Osteoblast (primary cell): ENCODE measurements at regions not wholly inside any gene's neighbourhood (a gene's known extent, or its start where the extent isn't known, plus 50 kb on each side); places are given as distances from the start of the nearest gene placed in this dataset.

ENCODE experiments used
- DNase-seq: peaks from one replicate; pipeline ENCODE4 v3.0.0; 2011; ENCODE audit warnings: low spot score, mixed read lengths; ENCODE audit not compliant: insufficient read length; ENCODE audit errors: missing footprints
- H2AFZ ChIP-seq: 2 replicates; pipeline ENCODE4 v1.6.0; 2011; ENCODE audit warnings: mild to moderate bottlenecking, low read length
- H3K27ac ChIP-seq: 2 replicates; pipeline ENCODE4 v1.5.1; 2011; ENCODE audit warnings: mild to moderate bottlenecking, low read depth, low read length, moderate library complexity
- H3K27me3 ChIP-seq: 2 replicates; pipeline ENCODE4 v1.6.0; 2012; ENCODE audit warnings: mild to moderate bottlenecking, control low read depth, inconsistent platforms, low read length, moderate library complexity; ENCODE audit not compliant: insufficient read depth
- H3K36me3 ChIP-seq: 2 replicates; pipeline ENCODE4 v1.5.1; 2011; ENCODE audit warnings: mild to moderate bottlenecking, low read length, control low read depth, moderate library complexity; ENCODE audit not compliant: insufficient read depth
- H3K4me1 ChIP-seq: 2 replicates; pipeline ENCODE4 v1.5.1; 2011; ENCODE audit warnings: mild to moderate bottlenecking, low read length, control low read depth, moderate library complexity; ENCODE audit not compliant: insufficient read depth
- H3K4me2 ChIP-seq: 2 replicates; pipeline ENCODE4 v1.6.0; 2011; ENCODE audit warnings: mild to moderate bottlenecking, low read length; ENCODE audit not compliant: insufficient read depth
- H3K4me3 ChIP-seq: fragments of 200-600 bp; sonication (generic); 3 replicates; pipeline ENCODE4 v1.5.1; 2012; ENCODE audit warnings: mild to moderate bottlenecking, low read length, inconsistent platforms; ENCODE audit not compliant: insufficient read depth
- H3K79me2 ChIP-seq: 2 replicates; pipeline ENCODE4 v1.6.0; 2012; ENCODE audit warnings: mild to moderate bottlenecking, low read length, control low read depth, inconsistent platforms; ENCODE audit not compliant: insufficient read depth
- H3K9me3 ChIP-seq: 2 replicates; pipeline ENCODE4 v1.5.1; 2011; ENCODE audit warnings: low read depth, low read length, control low read depth
- H4K20me1 ChIP-seq: 2 replicates; pipeline ENCODE4 v1.6.0; 2012; ENCODE audit warnings: mild to moderate bottlenecking, low read length, control low read depth; ENCODE audit not compliant: insufficient read depth
- CTCF ChIP-seq: IDR thresholded peaks from 2 replicates; pipeline ENCODE4 v1.5.1; 2011; ENCODE audit warnings: mild to moderate bottlenecking, low read depth, low read length, moderate library complexity; ENCODE audit errors: extremely low read depth

- DNase-seq: no peak
- Histone ChIP-seq H3K9me3 (no peaks in the 10 kb centered on the region), H3K4me2 (no peak overlapping the region), H3K36me3 (no peaks in the 10 kb centered on the region), H3K27me3 (no peaks in the 10 kb centered on the region), H3K27ac (no peak overlapping the region), H4K20me1 (no peaks in the 10 kb centered on the region), H3K4me1 (no peaks in the 10 kb centered on the region), H3K4me3 (no peak overlapping the region), H2AFZ (no peak overlapping the region), H3K79me2 (no peaks in the 10 kb centered on the region)
- TF ChIP-seq CTCF: no peak
These were observed 478.2 kb upstream of the ROBO2 start for GRCh38 chr3:76561494-76562236.

GRCh38 chr3:76565496-76566210 lies 474.2 kb upstream of the ROBO2 start:
- Histone ChIP-seq H3K27ac (no peak overlapping the region), H3K36me3 (no peaks in the 10 kb centered on the region), H3K4me1 (no peaks in the 10 kb centered on the region), H3K27me3 (no peaks in the 10 kb centered on the region), H3K79me2 (no peaks in the 10 kb centered on the region), H3K4me2 (no peak overlapping the region), H4K20me1 (no peaks in the 10 kb centered on the region), H3K4me3 (no peak overlapping the region), H2AFZ (no peak overlapping the region), H3K9me3 (no peaks in the 10 kb centered on the region)
- no peak for DNase-seq
- TF ChIP-seq CTCF: no peak

DNA sequence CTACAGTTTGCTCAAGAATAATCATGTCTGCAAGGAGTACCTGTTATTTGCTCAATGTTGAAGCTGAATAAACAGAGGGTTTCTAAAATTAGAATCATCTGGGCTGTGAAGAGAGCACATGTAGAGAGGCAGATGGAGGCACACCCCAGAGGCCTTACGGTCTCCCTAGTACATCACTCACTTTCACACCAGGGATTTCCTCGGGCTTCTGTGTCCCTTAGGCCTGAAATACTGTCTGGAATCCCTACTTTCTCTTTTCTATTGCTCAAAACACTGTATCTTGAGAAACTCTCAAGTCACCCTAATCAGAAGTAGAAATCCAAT lies 473.7 kb upstream of the ROBO2 start:
- no peak for TF ChIP-seq CTCF
- Histone ChIP-seq H3K79me2 (no peaks in the 10 kb centered on the region), H3K36me3 (no peaks in the 10 kb centered on the region)

GRCh38 chr3:76566904-76567303 lies 473.0 kb upstream of the ROBO2 start:
- H3K27ac ChIP-seq: no peak overlapping the region
- DNase-seq: no peak
- no peak overlapping the region for H3K4me3 ChIP-seq
- no peaks in the 10 kb centered on the region for H3K79me2 ChIP-seq
- H3K4me2 ChIP-seq: no peak overlapping the region
- H4K20me1 ChIP-seq: no peaks in the 10 kb centered on the region
- no peaks in the 10 kb centered on the region for H3K4me1 ChIP-seq
- H3K9me3 ChIP-seq: no peaks in the 10 kb centered on the region
- no peak overlapping the region for H2AFZ ChIP-seq
- TF ChIP-seq CTCF: no peak
- no peaks in the 10 kb centered on the region for H3K36me3 ChIP-seq
- H3K27me3 ChIP-seq: no peaks in the 10 kb centered on the region

More for the DNA sequence above, 473.7 kb upstream of the ROBO2 start:
- no peaks in the 10 kb centered on the region for H4K20me1 ChIP-seq
- H3K9me3 ChIP-seq: no peaks in the 10 kb centered on the region
- no peak overlapping the region for H2AFZ ChIP-seq
- no peaks in the 10 kb centered on the region for H3K27me3 ChIP-seq
- H3K4me2 ChIP-seq: no peak overlapping the region
- DNase-seq: no peak
- H3K27ac ChIP-seq: no peak overlapping the region
- no peaks in the 10 kb centered on the region for H3K4me1 ChIP-seq
- no peak overlapping the region for H3K4me3 ChIP-seq
